K562 (cell line): ENCODE measurements at regions not wholly inside any gene's neighbourhood (a gene's known extent, or its start where the extent isn't known, plus 50 kb on each side); places are given as distances from the start of the nearest gene placed in this dataset.

Experiments
- ATAC-seq: fragments of 200-7000 bp; cut with Tn5 transposase; 3 replicates; pipeline ENCODE4 v1.9.1; 2020; ENCODE audit warnings: moderate library complexity
- BruUV-seq: library from RNA; stranded (reverse); fragments of 400-500 nt; replicated peaks from 2 replicates; lab custom pipeline; 2021; lab: Mats Ljungman, UMichigan
- CTCF ChIA-PET: fragments of 300-600 bp; formaldehyde crosslinking; extraction: SDS; loops from one replicate; lab custom pipeline; 2021; ENCODE audit warnings: low intra/inter-chr PET ratio; lab: Yijun Ruan, JAX
- POLR2A ChIA-PET: fragments of 300-600, 350-650 bp; sonication (Branson Sonifier 250); formaldehyde crosslinking; extraction: SDS; loops from one replicate; lab custom pipeline; 2021; ENCODE audit warnings: antibody characterized with exemption, inconsistent platforms; lab: Yijun Ruan, JAX
- DNase-seq, 4 experiments: peaks; one replicate each; pipeline versions ENCODE4 v3.0.0 to v3.0.0-alpha.2; 2011 to 2018; ENCODE audit warnings: low spot score in 3 of 4, mixed read lengths in 3 of 4; ENCODE audit errors: extremely low read depth in 1 of 4
- FAIRE-seq: peaks from 2 replicates; lab custom pipeline; 2011; peaks lifted over from hg19 to GRCh38; lab: Jason Lieb, UNC
- H2AFZ ChIP-seq: 2 replicates; pipeline ENCODE4 v1.6.0; 2011; ENCODE audit warnings: low read depth, low read length, control low read depth, inconsistent platforms
- H3K27ac ChIP-seq: fragments of 200-600 bp; 3 replicates; pipeline ENCODE4 v1.8.0; 2011; ENCODE audit warnings: low read depth, mild to moderate bottlenecking, control low read depth, inconsistent platforms, low read length, moderate library complexity, mixed read lengths; ENCODE audit errors: extremely low read depth
- H3K27me3 ChIP-seq, 2 experiments: fragments of 300-600 bp in 1 of 2; 2 replicates in 1 of 2; 3 replicates in 1 of 2; pipeline versions ENCODE4 v1.6.0 to v1.8.0; 2011; ENCODE audit warnings: inconsistent platforms in 2 of 2, low read length in 2 of 2, mild to moderate bottlenecking in 1 of 2, mixed read lengths in 1 of 2, moderate library complexity in 1 of 2; ENCODE audit not compliant: control insufficient read depth in 2 of 2, insufficient read depth in 2 of 2
- H3K36me3 ChIP-seq: fragments of 300-600 bp; 3 replicates; pipeline ENCODE4 v1.8.0; 2011; ENCODE audit warnings: mild to moderate bottlenecking, low read length, inconsistent platforms; ENCODE audit not compliant: control insufficient read depth, insufficient read depth
- H3K4me1 ChIP-seq, 2 experiments: fragments of 200-600 bp in 1 of 2; replicated peaks in 1 of 2; 2 replicates in 1 of 2; 3 replicates in 1 of 2; pipeline versions ENCODE4 v1.5.1 to v1.8.0; 2011; ENCODE audit warnings: inconsistent platforms in 2 of 2, low read length in 2 of 2, mild to moderate bottlenecking in 1 of 2, mixed read lengths in 1 of 2, moderate library complexity in 1 of 2; ENCODE audit not compliant: control insufficient read depth in 2 of 2, insufficient read depth in 2 of 2
- H3K4me2 ChIP-seq: 2 replicates; pipeline ENCODE4 v1.6.1; 2011; ENCODE audit warnings: low read length, control low read depth, inconsistent platforms, mixed read lengths; ENCODE audit not compliant: insufficient read depth
- H3K4me3 ChIP-seq: fragments of 200-600 bp; sonication (generic), shearing (Covaris generic); 2 replicates; pipeline ENCODE4 v1.5.1; 2016; ENCODE audit warnings: control low read depth, inconsistent platforms
- H3K79me2 ChIP-seq: fragments of 200-600 bp; 3 replicates; pipeline ENCODE4 v1.8.0; 2011; ENCODE audit warnings: low read length, inconsistent platforms; ENCODE audit not compliant: control insufficient read depth, insufficient read depth
- H3K9ac ChIP-seq, 2 experiments: 2 replicates each; pipeline versions ENCODE4 v1.6.0 to v1.6.1; 2011; ENCODE audit warnings: low read depth in 2 of 2, low read length in 2 of 2, control low read depth in 1 of 2, inconsistent platforms in 1 of 2, mild to moderate bottlenecking in 1 of 2, mixed read lengths in 1 of 2; ENCODE audit not compliant: insufficient read depth in 1 of 2
- H3K9me1 ChIP-seq: one replicate; pipeline ENCODE4 v1.6.0; 2011; ENCODE audit warnings: inconsistent platforms, mild to moderate bottlenecking, low read length, moderate library complexity; ENCODE audit not compliant: control insufficient read depth, insufficient read depth
- H3K9me3 ChIP-seq: replicated peaks from 2 replicates; pipeline ENCODE4 v1.5.1; 2011; ENCODE audit warnings: low read depth, low read length, inconsistent platforms; ENCODE audit not compliant: control insufficient read depth, insufficient read depth
- H4K20me1 ChIP-seq: replicated peaks from 2 replicates; pipeline ENCODE4 v1.6.1; 2011; ENCODE audit warnings: low read length, inconsistent platforms, mixed read lengths; ENCODE audit not compliant: control insufficient read depth, insufficient read depth
- C11orf30 ChIP-seq: fragments of 450-650 bp; IDR thresholded peaks from 2 replicates; pipeline ENCODE4 v1.6.1; 2016; ENCODE audit warnings: low read depth, mild to moderate bottlenecking
- E2F4 ChIP-seq: sonication (generic); formaldehyde crosslinking; IDR thresholded peaks from 2 replicates; pipeline ENCODE4 v1.8.0; 2022; ENCODE audit warnings: mild to moderate bottlenecking, low read depth, missing genetic modification reagents
- KAT2B ChIP-seq: IDR thresholded peaks from one replicate; pipeline ENCODE4 v1.6.1; 2012; ENCODE audit warnings: low read depth, mild to moderate bottlenecking, control low read depth, inconsistent platforms, low read length, moderate library complexity
- MTA3 ChIP-seq: fragments of 450-650 bp; formaldehyde crosslinking; IDR thresholded peaks from 2 replicates; pipeline ENCODE4 v1.6.1; 2017; ENCODE audit warnings: mild to moderate bottlenecking, borderline replicate concordance
- NFE2 ChIP-seq: IDR thresholded peaks from 2 replicates; pipeline ENCODE4 v1.6.1; 2014; ENCODE audit warnings: antibody characterized with exemption, low read depth
- POLR2AphosphoS5 ChIP-seq: IDR thresholded peaks from 2 replicates; pipeline ENCODE4 v1.6.1; 2011; ENCODE audit warnings: mild to moderate bottlenecking, low read depth, low read length, moderate library complexity; ENCODE audit not compliant: control insufficient read depth, insufficient read depth
- PPARD ChIP-seq: fragments of 250-450 bp; sonication (Bioruptor Pico); IDR thresholded peaks from 2 replicates; pipeline ENCODE4 v1.8.0; 2022; ENCODE audit warnings: inconsistent platforms, mild to moderate bottlenecking, moderate library complexity
- RNF2 ChIP-seq: sonication (generic); IDR thresholded peaks from 2 replicates; pipeline ENCODE4 v1.6.1; 2016
- SAP30 ChIP-seq: fragments of 200-600 bp; sonication (generic); IDR thresholded peaks from 2 replicates; pipeline ENCODE4 v1.6.1; 2012; ENCODE audit warnings: borderline replicate concordance, low read depth, mild to moderate bottlenecking, moderate library complexity, low read length, control low read depth, inconsistent platforms; ENCODE audit not compliant: insufficient read depth, poor library complexity, severe bottlenecking
- SMAD4 ChIP-seq: fragments of 250-450 bp; sonication (Bioruptor Pico); conservative IDR thresholded peaks from 2 replicates; pipeline ENCODE4 v1.8.0; 2021; ENCODE audit warnings: inconsistent platforms, mild to moderate bottlenecking, moderate library complexity
- SREBF2 ChIP-seq: sonication (generic); formaldehyde crosslinking; IDR thresholded peaks from 2 replicates; pipeline ENCODE4 v1.4.0; 2020; ENCODE audit warnings: mild to moderate bottlenecking, missing genetic modification reagents
- ZSCAN29 ChIP-seq: fragments of 450-650 bp; IDR thresholded peaks from 2 replicates; pipeline ENCODE4 v1.6.1; 2017
- WGBS: fragments of 100-300 bp; shearing (Covaris generic); methylation state at CpG from one replicate; pipeline ENCODE4 v1.1.6; 2016; ENCODE audit warnings: low coverage, mixed read lengths; ENCODE audit not compliant: insufficient coverage; ENCODE audit errors: missing lambda C conversion rate; 5-methylcytosine and 5-hydroxymethylcytosine counted together
- in situ Hi-C: fragments of 300-500 bp; cut with MboI; formaldehyde crosslinking; loops from 4 replicates; pipeline ENCODE4 v1.15.0; 2018; ENCODE audit warnings: inconsistent platforms, mixed read lengths
- intact Hi-C: fragments of 100-400 bp; cut with micrococcal nuclease; formaldehyde crosslinking; loops from 2 replicates; pipeline ENCODE4 v1.14.2; 2022

GRCh38 chr10:91022390-91022789 lies 101.5 kb upstream of the ANKRD1 start:
- H3K9me3 ChIP-seq: no peaks in the 10 kb centered on the region
- in situ Hi-C loops: no loop called here

GRCh38 chr10:91022924-91023699 lies 102.2 kb upstream of the ANKRD1 start:
- WGBS: 0% methylated on average over 6 of the region's 6 CpGs
- in situ Hi-C loops: no loop called here
- POLR2A ChIA-PET: no interaction called here
- TF ChIP-seq RNF2: no peak
- TF ChIP-seq KAT2B: no peak
- TF ChIP-seq SAP30: no peak
- no peak for TF ChIP-seq ZSCAN29
- no peak for TF ChIP-seq E2F4
- no peak for TF ChIP-seq POLR2AphosphoS5
- TF ChIP-seq C11orf30: no peak
- no peak for TF ChIP-seq NFE2

More at GRCh38 chr10:91022390-91022789, 101.5 kb upstream of the ANKRD1 start:
- BruUV-seq: no TSS peak
- Histone ChIP-seq H3K4me1 (no peaks in the 10 kb centered on the region), H3K79me2 (no peaks in the 10 kb centered on the region), H3K4me2 (no peak overlapping the region), H4K20me1 (no peaks in the 10 kb centered on the region), H3K27me3 (no peaks in the 10 kb centered on the region; a peak in 1 of 5 replicates), H3K36me3 (no peaks in the 10 kb centered on the region), H3K27ac (no peak overlapping the region), H2AFZ (no peak overlapping the region), H3K9me1 (no peaks in the 10 kb centered on the region), H3K9ac (no peak overlapping the region), H3K4me3 (no peak overlapping the region)
- WGBS: 0% methylated on average over 2 of the region's 2 CpGs
- intact Hi-C loops: no loop called here
- ChIA-PET POLR2A (no interaction called here), CTCF (no interaction called here)
- FAIRE-seq: no peak
- no peak for DNase-seq
- ATAC-seq: no peak
- TF ChIP-seq MTA3: no peak
- no peak for TF ChIP-seq SREBF2 (CRISPR knock-in tag)
- no peak for TF ChIP-seq SMAD4 (CRISPR knock-in tag)
- no peak for TF ChIP-seq PPARD (CRISPR knock-in tag)

More at GRCh38 chr10:91022924-91023699, 102.2 kb upstream of the ANKRD1 start:
- CTCF ChIA-PET: interaction anchor here (0.7 kb wide), 1 partner anchor 199 kb away, joined by 3 read pairs; no protein-coding TSS in a partner anchor
- DNase-seq (no peak), ATAC-seq (no peak), FAIRE-seq (no peak)
- H3K27me3 ChIP-seq: no peaks in the 10 kb centered on the region; a peak in 1 of 5 replicates
- H3K4me3 ChIP-seq: no peak overlapping the region
- no peak overlapping the region for H2AFZ ChIP-seq
- no peak overlapping the region for H3K4me2 ChIP-seq
- no peaks in the 10 kb centered on the region for H3K79me2 ChIP-seq
- no peaks in the 10 kb centered on the region for H4K20me1 ChIP-seq
- H3K9ac ChIP-seq: no peak overlapping the region
- H3K9me1 ChIP-seq: no peaks in the 10 kb centered on the region
- H3K4me1 ChIP-seq: no peaks in the 10 kb centered on the region
- H3K9me3 ChIP-seq: no peaks in the 10 kb centered on the region
- no TSS peak for BruUV-seq
- no peak overlapping the region for H3K27ac ChIP-seq
- H3K36me3 ChIP-seq: no peaks in the 10 kb centered on the region
- intact Hi-C loops: no loop called here
